GM12878 (cell line): ENCODE measurements at regions not wholly inside any gene's neighbourhood (a gene's known extent, or its start where the extent isn't known, plus 50 kb on each side); places are given as distances from the start of the nearest gene placed in this dataset.

Experiments
- ATAC-seq: fragments of 200-7000 bp; cut with Tn5 transposase; 3 replicates; pipeline ENCODE4 v1.9.1; 2020; ENCODE audit warnings: mild to moderate bottlenecking, moderate library complexity
- BruUV-seq: library from RNA; stranded (reverse); fragments of 400-500 nt; replicated peaks from 2 replicates; lab custom pipeline; 2021; lab: Mats Ljungman, UMichigan
- CTCF ChIA-PET: fragments of 300-600 bp; sonication (Branson Sonifier 250); formaldehyde crosslinking; extraction: SDS; loops from one replicate; lab custom pipeline; 2021; ENCODE audit warnings: inconsistent platforms; lab: Yijun Ruan, JAX
- POLR2A ChIA-PET: fragments of 350-600 bp; formaldehyde crosslinking; extraction: SDS; loops from one replicate; lab custom pipeline; 2021; ENCODE audit warnings: inconsistent platforms; lab: Charles Lee
- RAD21 ChIA-PET: fragments of 300-600 bp; sonication (Branson Sonifier 250); formaldehyde crosslinking; loops from one replicate; lab custom pipeline; 2023; ENCODE audit warnings: antibody characterized with exemption; ENCODE audit not compliant: unreplicated experiment; lab: Charles Lee
- SMC1A ChIA-PET: fragments of 300-600 bp; sonication (Branson Sonifier 250); formaldehyde crosslinking; loops from one replicate; lab custom pipeline; 2023; ENCODE audit not compliant: unreplicated experiment, uncharacterized antibody; lab: Charles Lee
- DNase-seq: peaks from one replicate; pipeline ENCODE4 v3.0.0-alpha.2; 2011; ENCODE audit warnings: low read depth, low spot score
- FAIRE-seq: peaks from 3 replicates; lab custom pipeline; 2011; peaks lifted over from hg19 to GRCh38; lab: Jason Lieb, UNC
- H2AFZ ChIP-seq: 2 replicates; pipeline ENCODE4 v1.6.0; 2011; ENCODE audit warnings: low read depth, low read length, control low read depth; ENCODE audit not compliant: control insufficient read depth
- H3K27ac ChIP-seq: 2 replicates; pipeline ENCODE4 v1.5.1; 2011; ENCODE audit warnings: control low read depth; ENCODE audit not compliant: control insufficient read depth, insufficient read depth
- H3K27me3 ChIP-seq, 2 experiments: replicated peaks in 1 of 2; 2 replicates each; pipeline versions ENCODE4 v1.6.0 to v1.6.1; 2011; ENCODE audit warnings: low read length in 1 of 2; ENCODE audit not compliant: control insufficient read depth in 2 of 2, insufficient read depth in 2 of 2
- H3K36me3 ChIP-seq, 2 experiments: 2 replicates each; pipeline ENCODE4 v1.5.1; 2011; ENCODE audit warnings: low read length in 1 of 2; ENCODE audit not compliant: control insufficient read depth in 2 of 2, insufficient read depth in 2 of 2
- H3K4me1 ChIP-seq: 2 replicates; pipeline ENCODE4 v1.6.1; 2011; ENCODE audit warnings: mild to moderate bottlenecking, low read length, moderate library complexity, mixed read lengths; ENCODE audit not compliant: control insufficient read depth, insufficient read depth
- H3K4me2 ChIP-seq: 2 replicates; pipeline ENCODE4 v1.6.0; 2011; ENCODE audit warnings: control low read depth; ENCODE audit not compliant: control insufficient read depth, insufficient read depth
- H3K4me3 ChIP-seq: fragments of 200-600 bp; sonication (generic); 2 replicates; pipeline ENCODE4 v1.5.1; 2016
- H3K79me2 ChIP-seq: 2 replicates; pipeline ENCODE4 v1.6.0; 2011; ENCODE audit warnings: low read length; ENCODE audit not compliant: control insufficient read depth, insufficient read depth
- H3K9ac ChIP-seq: 2 replicates; pipeline ENCODE4 v1.8.0; 2011; ENCODE audit warnings: low read length, control low read depth, mixed read lengths; ENCODE audit not compliant: control insufficient read depth, insufficient read depth
- H3K9me3 ChIP-seq: replicated peaks from 3 replicates; pipeline ENCODE4 v1.5.1; 2011; ENCODE audit warnings: mild to moderate bottlenecking, low read length; ENCODE audit not compliant: control insufficient read depth, insufficient read depth
- H4K20me1 ChIP-seq: 2 replicates; pipeline ENCODE4 v1.6.0; 2011; ENCODE audit not compliant: control insufficient read depth, insufficient read depth
- BMI1 ChIP-seq: fragments of 450-650 bp; IDR thresholded peaks from 2 replicates; pipeline ENCODE4 v1.6.1; 2016; ENCODE audit warnings: mild to moderate bottlenecking, moderate library complexity, borderline replicate concordance
- CBX5 ChIP-seq: sonication (generic); IDR thresholded peaks from 2 replicates; pipeline ENCODE4 v1.6.1; 2016; ENCODE audit warnings: low read depth, moderate library complexity, mild to moderate bottlenecking, inconsistent platforms
- DPF2 ChIP-seq: fragments of 450-650 bp; IDR thresholded peaks from 2 replicates; pipeline ENCODE4 v1.6.1; 2017; ENCODE audit warnings: mild to moderate bottlenecking
- EGR1 ChIP-seq, 2 experiments: IDR thresholded peaks; 1 replicate in 1 of 2; 2 replicates in 1 of 2; pipeline ENCODE4 v1.6.1; 2011 to 2012; ENCODE audit warnings: low read depth in 2 of 2, low read length in 2 of 2, borderline replicate concordance in 1 of 2, mild to moderate bottlenecking in 1 of 2, moderate library complexity in 1 of 2
- EP300 ChIP-seq, 2 experiments: fragments of 150-350 bp in 1 of 2; IDR thresholded peaks; 2 replicates each; pipeline ENCODE4 v1.6.1; 2011 to 2012; ENCODE audit warnings: low read depth in 2 of 2, low read length in 2 of 2, borderline replicate concordance in 1 of 2, improper control_type of control experiment in 1 of 2, inconsistent platforms in 1 of 2; ENCODE audit not compliant: control insufficient read depth in 1 of 2
- ETV6 ChIP-seq, 2 experiments: fragments of 450-650 bp in 1 of 2; IDR thresholded peaks in 1 of 2; conservative IDR thresholded peaks in 1 of 2; 2 replicates each; pipeline ENCODE4 v1.6.1; 2014; ENCODE audit warnings: antibody characterized with exemption in 1 of 2, borderline replicate concordance in 1 of 2, low read depth in 1 of 2, mild to moderate bottlenecking in 1 of 2, moderate library complexity in 1 of 2
- FOS ChIP-seq: IDR thresholded peaks from 3 replicates; pipeline ENCODE4 v1.6.1; 2011; ENCODE audit warnings: borderline replicate concordance; ENCODE audit not compliant: insufficient read length; ENCODE audit errors: extremely low read depth
- JUNB ChIP-seq: IDR thresholded peaks from 2 replicates; pipeline ENCODE4 v1.6.1; 2016; ENCODE audit warnings: antibody characterized with exemption, mild to moderate bottlenecking
- NFIC ChIP-seq: IDR thresholded peaks from 2 replicates; pipeline ENCODE4 v1.6.1; 2012; ENCODE audit warnings: low read depth, mild to moderate bottlenecking, inconsistent platforms, low read length, moderate library complexity
- RAD51 ChIP-seq: fragments of 450-650 bp; IDR thresholded peaks from 2 replicates; pipeline ENCODE4 v1.6.1; 2016; ENCODE audit warnings: moderate library complexity, mild to moderate bottlenecking, inconsistent platforms
- SREBF1 ChIP-seq: IDR thresholded peaks from 2 replicates; pipeline ENCODE4 v1.6.1; 2012; ENCODE audit warnings: mild to moderate bottlenecking, low read length
- SREBF2 ChIP-seq: IDR thresholded peaks from 2 replicates; pipeline ENCODE4 v1.6.1; 2012; ENCODE audit warnings: mild to moderate bottlenecking, low read length
- ZNF217 ChIP-seq: fragments of 450-650 bp; IDR thresholded peaks from 2 replicates; pipeline ENCODE4 v1.6.1; 2017; ENCODE audit warnings: antibody characterized with exemption, mild to moderate bottlenecking
- WGBS: methylation state at CpG from one replicate; pipeline ENCODE4 v1.1.6; 2016; ENCODE audit warnings: low lambda C conversion rate; ENCODE audit not compliant: insufficient replicate concordance, insufficient coverage; ENCODE audit errors: missing lambda C conversion rate; 5-methylcytosine and 5-hydroxymethylcytosine counted together
- in situ Hi-C: fragments of 300-500 bp; cut with MboI; formaldehyde crosslinking; loops from 9 replicates; pipeline ENCODE4 v1.14.3; 2018; ENCODE audit warnings: mixed read lengths
- intact Hi-C: fragments of 100-400 bp; cut with micrococcal nuclease; formaldehyde crosslinking; loops from one replicate; pipeline ENCODE4 v1.14.2; 2022; ENCODE audit not compliant: unreplicated experiment
- TF ChIP-seq, protein P1 (sequence below): fragments of 450-650 bp; IDR thresholded peaks from 2 replicates; pipeline ENCODE4 v1.6.1; 2014; ENCODE audit warnings: mild to moderate bottlenecking
- TF ChIP-seq, protein P2 (sequence below): fragments of 450-650 bp; formaldehyde crosslinking; IDR thresholded peaks from 2 replicates; pipeline ENCODE4 v1.4.0; 2020; ENCODE audit warnings: mild to moderate bottlenecking, moderate library complexity
- TF ChIP-seq, protein P3 (sequence below): IDR thresholded peaks from 2 replicates; pipeline ENCODE4 v1.6.1; 2012; ENCODE audit warnings: low read depth, low read length, improper control_type of control experiment

DNA sequence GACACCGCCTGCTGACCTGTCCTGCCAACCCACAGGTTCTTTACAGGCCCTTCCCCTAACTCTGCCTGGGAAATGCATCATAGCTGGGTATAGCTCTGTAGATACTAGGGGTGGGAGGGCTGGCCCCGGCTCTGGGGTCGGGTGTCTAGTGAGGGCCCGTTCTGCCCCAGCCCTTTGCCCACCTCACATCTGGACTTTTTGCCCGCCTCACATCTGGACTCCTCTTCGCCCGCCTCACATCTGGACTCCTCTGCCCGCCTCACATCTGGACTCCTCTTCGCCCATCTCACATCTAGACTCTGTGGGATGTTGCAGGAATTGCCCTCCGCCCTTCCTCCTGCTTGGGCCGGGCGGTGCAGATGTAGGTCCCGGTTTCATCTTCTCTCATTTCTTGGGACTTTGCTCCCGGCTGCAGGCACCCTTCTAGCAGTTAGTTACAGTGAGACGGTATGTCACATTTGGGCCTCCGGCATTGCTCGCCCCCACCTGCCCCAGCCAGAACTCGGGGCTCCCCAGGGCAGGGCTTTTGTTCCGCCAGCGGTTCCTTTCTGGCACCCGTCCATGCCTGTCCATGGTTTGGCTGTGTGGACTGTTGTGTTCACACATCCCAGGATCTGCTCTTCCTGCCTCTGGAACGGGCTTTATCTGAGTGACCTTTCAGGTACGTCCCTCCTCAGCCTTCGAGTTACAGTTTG lies 1153.7 kb downstream of the BRD1 start:
- intact Hi-C loops = no loop called here
- Histone ChIP-seq H4K20me1 (no peaks in the 10 kb centered on the region), H3K36me3 (no peaks in the 10 kb centered on the region), H3K27me3 (no peaks in the 10 kb centered on the region), H2AFZ (no peak overlapping the region), H3K4me1 (no peaks in the 10 kb centered on the region), H3K4me2 (no peak overlapping the region)
- 34% methylated on average over 24 of the region's 24 CpGs for WGBS
- in situ Hi-C loops = no loop called here
- RAD21 ChIA-PET = no interaction called here
- TF ChIP-seq CBX5 (no peak), JUNB (no peak), BMI1 (no peak), SREBF2 (no peak), FOS (no peak), DPF2 (no peak), NFIC (no peak), ETV6 (conservative IDR thresholded peaks at IDR 0.05 in 1 of 2, IDR thresholded peaks at IDR 0.05 in 1 of 2; ENCODE audit: borderline replicate concordance in 1 of 2, low read depth in 1 of 2) (no peak), SREBF1 (no peak), RAD51 (no peak), EP300 (IDR thresholded peaks at IDR 0.05; ENCODE audit: borderline replicate concordance in 1 of 2, control insufficient read depth in 1 of 2, low read depth in 2 of 2, low read length in 2 of 2) (no peak), ZNF217 (no peak), EGR1 (IDR thresholded peaks at IDR 0.05; ENCODE audit: borderline replicate concordance in 1 of 2, low read depth in 2 of 2, low read length in 2 of 2) (no peak)
- TF ChIP-seq, protein P1, sequence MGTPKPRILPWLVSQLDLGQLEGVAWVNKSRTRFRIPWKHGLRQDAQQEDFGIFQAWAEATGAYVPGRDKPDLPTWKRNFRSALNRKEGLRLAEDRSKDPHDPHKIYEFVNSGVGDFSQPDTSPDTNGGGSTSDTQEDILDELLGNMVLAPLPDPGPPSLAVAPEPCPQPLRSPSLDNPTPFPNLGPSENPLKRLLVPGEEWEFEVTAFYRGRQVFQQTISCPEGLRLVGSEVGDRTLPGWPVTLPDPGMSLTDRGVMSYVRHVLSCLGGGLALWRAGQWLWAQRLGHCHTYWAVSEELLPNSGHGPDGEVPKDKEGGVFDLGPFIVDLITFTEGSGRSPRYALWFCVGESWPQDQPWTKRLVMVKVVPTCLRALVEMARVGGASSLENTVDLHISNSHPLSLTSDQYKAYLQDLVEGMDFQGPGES = no peak
- TF ChIP-seq, protein P2, sequence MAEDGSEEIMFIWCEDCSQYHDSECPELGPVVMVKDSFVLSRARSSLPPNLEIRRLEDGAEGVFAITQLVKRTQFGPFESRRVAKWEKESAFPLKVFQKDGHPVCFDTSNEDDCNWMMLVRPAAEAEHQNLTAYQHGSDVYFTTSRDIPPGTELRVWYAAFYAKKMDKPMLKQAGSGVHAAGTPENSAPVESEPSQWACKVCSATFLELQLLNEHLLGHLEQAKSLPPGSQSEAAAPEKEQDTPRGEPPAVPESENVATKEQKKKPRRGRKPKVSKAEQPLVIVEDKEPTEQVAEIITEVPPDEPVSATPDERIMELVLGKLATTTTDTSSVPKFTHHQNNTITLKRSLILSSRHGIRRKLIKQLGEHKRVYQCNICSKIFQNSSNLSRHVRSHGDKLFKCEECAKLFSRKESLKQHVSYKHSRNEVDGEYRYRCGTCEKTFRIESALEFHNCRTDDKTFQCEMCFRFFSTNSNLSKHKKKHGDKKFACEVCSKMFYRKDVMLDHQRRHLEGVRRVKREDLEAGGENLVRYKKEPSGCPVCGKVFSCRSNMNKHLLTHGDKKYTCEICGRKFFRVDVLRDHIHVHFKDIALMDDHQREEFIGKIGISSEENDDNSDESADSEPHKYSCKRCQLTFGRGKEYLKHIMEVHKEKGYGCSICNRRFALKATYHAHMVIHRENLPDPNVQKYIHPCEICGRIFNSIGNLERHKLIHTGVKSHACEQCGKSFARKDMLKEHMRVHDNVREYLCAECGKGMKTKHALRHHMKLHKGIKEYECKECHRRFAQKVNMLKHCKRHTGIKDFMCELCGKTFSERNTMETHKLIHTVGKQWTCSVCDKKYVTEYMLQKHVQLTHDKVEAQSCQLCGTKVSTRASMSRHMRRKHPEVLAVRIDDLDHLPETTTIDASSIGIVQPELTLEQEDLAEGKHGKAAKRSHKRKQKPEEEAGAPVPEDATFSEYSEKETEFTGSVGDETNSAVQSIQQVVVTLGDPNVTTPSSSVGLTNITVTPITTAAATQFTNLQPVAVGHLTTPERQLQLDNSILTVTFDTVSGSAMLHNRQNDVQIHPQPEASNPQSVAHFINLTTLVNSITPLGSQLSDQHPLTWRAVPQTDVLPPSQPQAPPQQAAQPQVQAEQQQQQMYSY = no peak
- TF ChIP-seq, protein P3, sequence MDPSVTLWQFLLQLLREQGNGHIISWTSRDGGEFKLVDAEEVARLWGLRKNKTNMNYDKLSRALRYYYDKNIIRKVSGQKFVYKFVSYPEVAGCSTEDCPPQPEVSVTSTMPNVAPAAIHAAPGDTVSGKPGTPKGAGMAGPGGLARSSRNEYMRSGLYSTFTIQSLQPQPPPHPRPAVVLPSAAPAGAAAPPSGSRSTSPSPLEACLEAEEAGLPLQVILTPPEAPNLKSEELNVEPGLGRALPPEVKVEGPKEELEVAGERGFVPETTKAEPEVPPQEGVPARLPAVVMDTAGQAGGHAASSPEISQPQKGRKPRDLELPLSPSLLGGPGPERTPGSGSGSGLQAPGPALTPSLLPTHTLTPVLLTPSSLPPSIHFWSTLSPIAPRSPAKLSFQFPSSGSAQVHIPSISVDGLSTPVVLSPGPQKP = no peak
- TF ChIP-seq, all 136 proteins: peak for 0
- ATAC-seq (no peak), DNase-seq (no peak), FAIRE-seq (no peak)
- H3K9me3 ChIP-seq = no peaks in the 10 kb centered on the region; the same call in 2 of the 3 replicates
- no peaks in the 10 kb centered on the region for H3K79me2 ChIP-seq
- POLR2A ChIA-PET = no interaction called here
- no TSS peak for BruUV-seq
- CTCF ChIA-PET = no interaction called here
- H3K9ac ChIP-seq = no peak overlapping the region
- H3K4me3 ChIP-seq = no peak overlapping the region
- SMC1A ChIA-PET = no interaction called here
- H3K27ac ChIP-seq = no peak overlapping the region
